HG03469 (cell line): ENCODE measurements at regions not wholly inside any gene's neighbourhood (a gene's known extent, or its start where the extent isn't known, plus 50 kb on each side); places are given as distances from the start of the nearest gene placed in this dataset.

Experiments
- ATAC-seq: cut with Tn5 transposase; IDR thresholded peaks from one replicate; pipeline ENCODE4 v1.9.1; 2021; ENCODE audit warnings: mild to moderate bottlenecking, moderate library complexity, moderate number of reproducible peaks; ENCODE audit not compliant: unreplicated experiment

DNA sequence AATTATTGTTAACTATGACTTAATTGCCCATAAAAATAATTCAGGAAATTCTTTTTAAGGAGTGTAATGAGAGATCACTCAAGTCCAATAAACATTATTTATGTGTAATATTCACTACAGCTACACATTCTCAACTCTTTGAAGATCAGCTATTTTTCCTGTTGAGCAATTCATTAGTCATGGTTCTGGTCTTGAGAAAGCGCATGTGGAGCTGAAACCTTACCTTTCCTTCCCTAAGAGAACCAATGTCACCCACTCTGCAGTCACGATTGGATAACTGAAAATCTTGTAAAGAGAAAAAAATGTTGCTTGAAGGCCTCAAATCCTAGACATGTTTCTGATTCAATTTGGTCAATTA lies 736.9 kb upstream of the MARCKS start:
- ATAC-seq: no peak

- ATAC-seq: no peak
Observed at GRCh38 chr6:113120582-113121285, 736.4 kb upstream of the MARCKS start.

DNA sequence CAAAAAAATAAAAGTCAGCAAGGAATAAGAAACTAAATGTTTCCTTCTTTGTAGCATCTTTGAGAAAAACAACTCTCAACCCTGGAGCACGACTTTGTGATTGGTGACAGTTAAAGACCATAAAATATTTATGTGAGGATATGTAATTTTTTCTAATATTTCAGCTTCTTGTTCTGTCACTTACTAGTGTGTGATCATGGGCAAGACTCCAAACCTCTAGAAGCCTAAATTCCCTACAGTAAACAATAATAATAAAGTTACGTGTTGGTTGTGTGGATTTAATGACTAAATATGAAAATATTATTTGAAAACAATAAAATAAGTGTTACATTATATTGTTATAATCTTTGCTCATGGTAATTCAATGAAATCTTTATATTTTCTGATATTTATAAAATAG lies 735.6 kb upstream of the MARCKS start:
- no peak for ATAC-seq

DNA sequence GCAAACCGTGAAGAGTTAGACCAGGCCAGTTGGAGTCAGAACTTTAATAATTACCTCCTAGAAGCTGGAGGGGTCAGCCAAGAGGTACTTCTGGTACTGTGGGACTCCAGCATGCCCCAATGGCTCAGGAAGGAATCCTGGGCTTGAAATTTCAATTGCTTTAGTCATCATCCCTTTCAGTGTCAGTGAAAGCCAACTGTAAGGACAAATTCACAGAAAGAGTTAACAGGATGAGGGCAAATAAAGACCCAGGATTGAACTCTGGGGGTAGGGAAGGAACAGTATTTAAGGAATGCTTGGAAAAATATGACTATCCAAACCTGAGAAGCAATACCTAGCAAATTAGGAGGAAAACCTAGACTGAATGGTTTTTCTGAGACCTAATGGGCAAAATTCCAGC lies 735.1 kb upstream of the MARCKS start:
- no peak for ATAC-seq

GRCh38 chr6:113125626-113126025 lies 731.5 kb upstream of the MARCKS start:
- no peak for ATAC-seq

DNA sequence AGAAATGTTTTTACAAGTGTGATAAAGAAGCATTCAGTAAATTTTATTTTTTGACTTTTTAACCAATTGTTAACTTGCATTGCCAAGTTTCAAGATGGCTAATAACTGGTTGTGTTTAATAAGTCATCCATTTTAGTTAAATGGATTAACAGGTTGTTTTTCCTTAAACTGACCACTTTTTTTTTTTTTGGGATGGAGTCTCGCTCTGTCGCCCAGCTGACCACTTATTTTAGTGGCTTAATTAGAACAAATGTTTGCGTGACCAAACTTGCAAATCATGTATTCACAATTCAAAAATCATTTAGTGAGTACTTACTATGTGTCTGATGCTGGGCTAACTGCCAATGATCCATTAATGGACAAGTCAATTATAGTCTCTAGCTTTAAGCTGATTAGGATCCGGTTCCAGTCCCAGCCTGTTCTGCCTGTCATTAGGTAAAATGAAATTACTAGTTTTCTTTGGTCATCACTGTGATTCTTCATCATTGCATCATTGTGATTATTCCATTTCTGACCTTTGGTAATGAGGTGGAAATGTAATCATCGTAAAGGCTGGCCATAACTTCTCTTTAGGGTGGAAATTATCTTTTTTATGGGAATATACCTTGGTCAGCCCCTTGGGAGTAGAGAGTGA lies 729.2 kb upstream of the MARCKS start:
- ATAC-seq: no peak

GRCh38 chr6:113128661-113129060 lies 728.5 kb upstream of the MARCKS start:
- ATAC-seq: no peak

GRCh38 chr6:113129991-113130390 lies 727.2 kb upstream of the MARCKS start:
- no peak for ATAC-seq

- no peak for ATAC-seq
Observed at GRCh38 chr6:113137426-113137825, 719.7 kb upstream of the MARCKS start.

GRCh38 chr6:113140721-113141120 lies 716.4 kb upstream of the MARCKS start:
- no peak for ATAC-seq

GRCh38 chr6:113141901-113142300 lies 715.2 kb upstream of the MARCKS start:
- ATAC-seq: no peak

DNA sequence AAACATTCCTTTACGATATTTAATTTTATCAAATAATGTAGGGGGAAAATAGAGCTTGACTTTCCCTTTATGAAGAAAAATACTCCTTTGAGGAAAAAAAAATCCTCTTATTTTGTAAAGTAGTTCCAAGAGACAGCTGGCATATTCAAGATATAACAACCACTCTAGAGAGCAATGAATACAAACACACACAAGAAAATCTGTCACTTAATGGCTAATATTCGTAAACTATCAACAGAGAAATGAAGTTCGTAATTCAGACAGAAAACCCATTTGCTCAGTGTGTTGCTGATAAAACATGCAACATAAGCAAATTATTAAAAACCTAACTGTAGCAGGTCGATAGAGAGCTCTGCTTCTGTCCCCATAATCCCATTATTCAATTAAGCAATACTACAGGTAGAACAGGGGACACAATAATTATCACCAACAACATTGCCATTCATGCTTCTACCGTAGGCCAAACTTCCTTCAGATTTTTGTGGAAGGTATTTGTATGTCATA lies 714.4 kb upstream of the MARCKS start:
- no peak for ATAC-seq

GRCh38 chr6:113143206-113143605 lies 713.9 kb upstream of the MARCKS start:
- ATAC-seq: no peak

DNA sequence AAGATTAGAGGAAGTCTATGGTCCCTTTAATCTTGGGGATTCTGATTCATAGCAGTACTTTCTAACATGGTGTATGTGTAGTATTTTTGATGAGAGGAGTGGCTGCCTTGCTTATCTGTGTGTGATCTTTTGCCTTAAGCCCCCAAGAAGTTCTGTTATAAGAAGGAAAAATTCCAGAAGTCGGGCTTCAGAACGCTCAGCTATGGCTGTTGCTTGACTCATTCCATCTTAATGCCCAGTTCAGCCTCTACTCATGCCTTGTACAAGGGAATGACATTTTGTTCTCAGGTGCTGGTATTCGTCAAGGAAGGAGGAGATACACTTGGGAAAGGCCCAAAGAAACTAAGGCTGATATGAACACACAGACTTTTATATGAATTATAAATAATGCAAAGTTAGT lies 713.0 kb upstream of the MARCKS start:
- no peak for ATAC-seq

DNA sequence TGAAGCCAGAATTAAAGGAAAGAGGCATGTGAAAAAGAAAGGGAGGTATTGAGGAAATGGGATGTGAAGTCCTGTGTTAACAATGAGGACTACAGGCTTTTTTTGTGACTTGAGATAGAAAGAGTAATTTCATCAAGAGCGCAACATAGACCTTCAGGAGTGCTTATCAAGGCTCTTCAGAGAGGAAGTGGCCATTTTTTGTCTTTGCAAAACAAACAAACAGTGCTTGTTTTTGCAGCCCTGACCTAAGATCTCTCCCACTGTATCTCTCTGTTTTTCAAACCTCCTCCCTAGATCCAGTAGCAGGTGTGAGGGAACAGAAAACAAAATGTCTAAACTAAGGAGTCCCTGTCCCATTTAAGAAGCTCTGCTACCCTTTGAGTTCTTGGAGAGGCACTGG lies 710.3 kb upstream of the MARCKS start:
- no peak for ATAC-seq

DNA sequence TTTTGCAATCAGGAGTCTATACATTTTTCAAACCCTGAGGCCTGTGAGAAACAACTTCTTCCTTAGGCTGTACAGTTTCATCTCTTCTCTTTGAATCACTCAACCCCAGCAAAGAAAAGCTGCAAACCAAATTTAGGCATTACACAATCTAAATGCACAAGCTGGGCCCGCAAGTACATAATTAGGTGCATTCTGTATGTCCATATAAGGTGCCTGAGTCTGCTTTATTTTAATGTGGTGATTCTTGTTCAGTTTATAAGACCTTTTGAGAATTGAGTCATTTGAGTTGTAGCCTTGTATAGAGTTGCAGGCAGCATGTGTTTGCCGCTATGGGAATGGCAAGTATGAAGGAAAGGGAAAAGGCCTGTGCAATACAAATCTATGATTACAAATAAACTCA lies 709.6 kb upstream of the MARCKS start:
- ATAC-seq: no peak

DNA sequence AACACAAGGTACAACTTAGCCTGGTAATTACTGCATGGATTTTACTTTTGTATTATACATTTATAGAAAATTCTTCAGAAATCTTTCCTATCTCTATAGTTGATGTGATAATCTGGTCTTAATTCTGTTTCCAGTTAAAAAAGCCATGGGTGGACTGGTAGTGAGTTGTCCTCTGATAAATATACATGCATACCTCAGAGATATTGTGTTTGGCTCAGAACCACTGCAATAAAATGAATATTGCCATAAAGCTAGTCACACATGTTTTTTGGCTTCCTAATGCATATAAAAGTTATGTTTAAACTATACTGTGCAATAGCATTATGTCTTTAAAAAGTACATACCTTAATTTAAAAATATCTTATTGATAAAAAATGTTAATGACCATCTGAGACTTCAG lies 708.6 kb upstream of the MARCKS start:
- ATAC-seq: no peak

GRCh38 chr6:113149511-113149910 lies 707.6 kb upstream of the MARCKS start:
- ATAC-seq: no peak

DNA sequence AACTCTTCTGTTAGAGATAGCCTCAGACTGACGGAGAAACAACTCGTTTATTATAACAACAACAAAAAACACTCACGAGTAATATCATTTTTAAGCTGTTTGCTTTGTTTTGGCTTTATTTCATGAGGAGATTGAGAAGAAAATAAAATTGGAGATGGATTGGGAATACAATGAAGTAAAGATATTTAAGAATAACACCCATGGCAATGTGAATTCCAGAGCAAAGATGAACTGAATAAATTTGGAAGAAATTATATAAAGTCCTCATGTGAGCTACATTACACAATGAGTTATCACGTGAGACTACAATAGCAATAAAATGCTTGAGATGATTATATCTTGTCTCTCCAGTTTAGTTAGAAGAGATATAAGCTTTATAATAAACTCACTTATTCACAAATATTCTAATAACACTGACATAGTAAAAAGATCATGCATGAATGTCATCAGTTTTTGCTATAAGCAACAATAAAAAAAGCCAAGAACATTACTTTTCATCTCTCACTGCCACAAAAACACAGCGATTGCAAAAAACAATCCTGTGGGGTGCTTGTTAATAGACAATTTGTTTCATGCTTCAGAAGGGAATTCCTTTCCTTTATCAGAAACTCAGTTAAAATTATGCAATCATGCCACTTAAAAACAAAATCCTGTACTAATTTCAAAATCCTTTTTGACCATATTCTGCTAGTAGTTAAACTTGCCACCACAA lies 696.7 kb upstream of the MARCKS start:
- ATAC-seq: no peak

DNA sequence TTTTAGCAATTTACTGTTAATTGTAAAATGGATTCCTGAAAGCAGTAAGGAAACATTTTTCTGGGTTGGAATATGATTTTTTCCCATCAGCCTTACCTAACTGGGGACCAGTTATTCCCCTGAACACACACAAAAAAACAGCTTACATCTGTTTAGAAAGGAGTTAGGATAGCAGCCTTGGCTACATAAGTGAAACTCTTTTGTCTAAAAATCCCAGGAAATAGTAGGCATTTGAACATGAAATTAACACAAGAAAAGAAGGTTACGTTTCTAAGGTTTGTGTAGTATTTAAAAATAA lies 696.2 kb upstream of the MARCKS start:
- no peak for ATAC-seq

GRCh38 chr6:113162739-113163138 lies 694.4 kb upstream of the MARCKS start:
- no peak for ATAC-seq

DNA sequence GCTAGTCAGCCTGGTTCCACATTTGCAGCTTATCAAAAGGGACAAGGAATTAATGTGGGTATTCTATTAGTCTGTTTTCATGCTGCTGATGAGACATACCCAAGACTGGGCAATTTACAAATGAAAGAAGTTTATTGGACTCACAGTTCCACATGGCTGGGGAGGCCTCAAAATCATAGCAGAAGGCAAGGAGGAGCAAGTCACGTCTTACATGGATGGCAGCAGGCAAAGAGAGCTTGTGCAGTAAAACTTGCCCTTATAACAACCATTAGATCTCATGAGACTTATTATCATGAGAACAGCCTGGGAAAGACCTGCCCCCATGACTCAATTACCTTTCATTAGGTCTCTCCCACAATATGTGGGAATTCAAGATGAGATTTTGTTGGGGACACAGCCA lies 689.1 kb upstream of the MARCKS start:
- no peak for ATAC-seq
